Mesodermal cell (in vitro differentiated cells): ENCODE measurements at regions not wholly inside any gene's neighbourhood (a gene's known extent, or its start where the extent isn't known, plus 50 kb on each side); places are given as distances from the start of the nearest gene placed in this dataset.

ENCODE experiments used
- H3K27ac ChIP-seq: 2 replicates; pipeline ENCODE4 v1.7.0; 2013; ENCODE audit warnings: mild to moderate bottlenecking, low read depth, low read length, moderate library complexity; ENCODE audit not compliant: severe bottlenecking
- H3K36me3 ChIP-seq: 2 replicates; pipeline ENCODE4 v1.7.1; 2013; ENCODE audit warnings: mild to moderate bottlenecking, low read length, moderate library complexity; ENCODE audit not compliant: control insufficient read depth, insufficient read depth
- H3K4me1 ChIP-seq: one replicate; pipeline ENCODE4 v1.7.1; 2013; ENCODE audit warnings: mild to moderate bottlenecking, low read length; ENCODE audit not compliant: insufficient read depth, control insufficient read depth, poor library complexity, severe bottlenecking
- H3K4me3 ChIP-seq: 2 replicates; pipeline ENCODE4 v1.7.0; 2013; ENCODE audit warnings: low read length, control low read depth, mild to moderate bottlenecking; ENCODE audit not compliant: insufficient read depth, poor library complexity, severe bottlenecking; ENCODE audit errors: extremely low read depth
- H3K9me3 ChIP-seq: 2 replicates; pipeline ENCODE4 v1.7.1; 2013; ENCODE audit warnings: mild to moderate bottlenecking, low read length, moderate library complexity; ENCODE audit not compliant: control insufficient read depth
- WGBS, 2 experiments: methylation state at CpG; one replicate each; pipeline ENCODE4 v1.1.5; 2013; ENCODE audit warnings: missing lambda C conversion rate in 2 of 2; ENCODE audit not compliant: insufficient coverage in 2 of 2; 5-methylcytosine and 5-hydroxymethylcytosine counted together

- no peak overlapping the region for H3K4me3 ChIP-seq
- no peak overlapping the region for H3K27ac ChIP-seq
- H3K36me3 ChIP-seq, result no peaks in the 10 kb centered on the region
- no peaks in the 10 kb centered on the region for H3K4me1 ChIP-seq
- WGBS, 2 experiments, result 84 to 94% methylated on average over 3 to 4 of the region's 4 CpGs
- no peaks in the 10 kb centered on the region for H3K9me3 ChIP-seq
Observed at GRCh38 chr9:2337627-2338026, 284.0 kb upstream of the VLDLR start.

GRCh38 chr9:2338777-2339365 is 282.7 kb upstream of the VLDLR start:
- Histone ChIP-seq H3K4me3 (no peak overlapping the region), H3K4me1 (no peaks in the 10 kb centered on the region), H3K9me3 (no peaks in the 10 kb centered on the region), H3K27ac (no peak overlapping the region), H3K36me3 (no peaks in the 10 kb centered on the region)
- 93 to 100% methylated on average over 3 to 4 of the region's 4 CpGs for WGBS, 2 experiments

- H3K9me3 ChIP-seq, result no peaks in the 10 kb centered on the region
- no peak overlapping the region for H3K4me3 ChIP-seq
- no peaks in the 10 kb centered on the region for H3K36me3 ChIP-seq
- no peaks in the 10 kb centered on the region for H3K4me1 ChIP-seq
- 96 to 100% methylated on average over 1 to 3 of the region's 6 CpGs for WGBS, 2 experiments
- no peak overlapping the region for H3K27ac ChIP-seq
Observed at GRCh38 chr9:2339416-2339815, 282.2 kb upstream of the VLDLR start.

- no peak overlapping the region for H3K4me3 ChIP-seq
- H3K36me3 ChIP-seq, result no peaks in the 10 kb centered on the region
Observed at GRCh38 chr9:2340046-2340760, 281.4 kb upstream of the VLDLR start.

GRCh38 chr9:2341126-2341525 is 280.5 kb upstream of the VLDLR start:
- H3K9me3 ChIP-seq, result no peaks in the 10 kb centered on the region
- H3K36me3 ChIP-seq, result no peaks in the 10 kb centered on the region
- H3K4me1 ChIP-seq, result no peaks in the 10 kb centered on the region
- 96 to 100% methylated on average over 2 of the region's 3 CpGs for WGBS, 2 experiments
- no peak overlapping the region for H3K27ac ChIP-seq
- H3K4me3 ChIP-seq, result no peak overlapping the region

More at GRCh38 chr9:2340046-2340760, 281.4 kb upstream of the VLDLR start:
- H3K27ac ChIP-seq, result no peak overlapping the region
- WGBS, 2 experiments, result 100% methylated on average over 1 of the region's 2 CpGs; no CpG with 5 or more reads in 1 of the 2 experiments
- no peaks in the 10 kb centered on the region for H3K9me3 ChIP-seq
- no peaks in the 10 kb centered on the region for H3K4me1 ChIP-seq

- 83 to 86% methylated on average over 1 of the region's 1 CpG for WGBS, 2 experiments
- H3K4me1 ChIP-seq, result no peaks in the 10 kb centered on the region
- no peaks in the 10 kb centered on the region for H3K36me3 ChIP-seq
- no peaks in the 10 kb centered on the region for H3K9me3 ChIP-seq
- no peak overlapping the region for H3K27ac ChIP-seq
- no peak overlapping the region for H3K4me3 ChIP-seq
Observed at GRCh38 chr9:2341956-2342355, 279.6 kb upstream of the VLDLR start.

- Histone ChIP-seq H3K9me3 (no peaks in the 10 kb centered on the region), H3K4me3 (no peak overlapping the region), H3K4me1 (no peaks in the 10 kb centered on the region), H3K27ac (no peak overlapping the region), H3K36me3 (no peaks in the 10 kb centered on the region)
- WGBS, 2 experiments, result 95% methylated on average over 2 of the region's 3 CpGs; no CpG with 5 or more reads in 1 of the 2 experiments
Observed at GRCh38 chr9:2343756-2344155, 277.8 kb upstream of the VLDLR start.

- no peak overlapping the region for H3K27ac ChIP-seq
- no peaks in the 10 kb centered on the region for H3K36me3 ChIP-seq
- H3K4me1 ChIP-seq, result no peaks in the 10 kb centered on the region
- no peaks in the 10 kb centered on the region for H3K9me3 ChIP-seq
- 90% methylated on average over 1 of the region's 2 CpGs; no CpG with 5 or more reads in 1 of the 2 experiments for WGBS, 2 experiments
- no peak overlapping the region for H3K4me3 ChIP-seq
Observed at GRCh38 chr9:2344436-2344835, 277.2 kb upstream of the VLDLR start.

GRCh38 chr9:2345013-2345412 is 276.6 kb upstream of the VLDLR start:
- 100% methylated on average over 2 to 3 of the region's 4 CpGs for WGBS, 2 experiments
- no peak overlapping the region for H3K27ac ChIP-seq
- no peaks in the 10 kb centered on the region for H3K9me3 ChIP-seq
- no peaks in the 10 kb centered on the region for H3K4me1 ChIP-seq
- no peaks in the 10 kb centered on the region for H3K36me3 ChIP-seq
- no peak overlapping the region for H3K4me3 ChIP-seq

GRCh38 chr9:2346277-2346913 is 275.2 kb upstream of the VLDLR start:
- no peaks in the 10 kb centered on the region for H3K36me3 ChIP-seq
- WGBS, 2 experiments, result 75 to 90% methylated on average over 1 to 2 of the region's 2 CpGs
- no peaks in the 10 kb centered on the region for H3K4me1 ChIP-seq
- H3K4me3 ChIP-seq, result no peak overlapping the region
- H3K9me3 ChIP-seq, result no peaks in the 10 kb centered on the region
- no peak overlapping the region for H3K27ac ChIP-seq

GRCh38 chr9:2351324-2351723 is 270.3 kb upstream of the VLDLR start:
- WGBS, 2 experiments, result no CpG with 5 or more reads among the region's 3 CpGs
- Histone ChIP-seq H3K36me3 (no peaks in the 10 kb centered on the region), H3K9me3 (no peaks in the 10 kb centered on the region), H3K4me1 (no peaks in the 10 kb centered on the region), H3K27ac (no peak overlapping the region), H3K4me3 (no peak overlapping the region)
